Glutamatergic neuron (in vitro differentiated cells): ENCODE measurements at regions not wholly inside any gene's neighbourhood (a gene's known extent, or its start where the extent isn't known, plus 50 kb on each side); places are given as distances from the start of the nearest gene placed in this dataset.

Experiments
- DNase-seq: peaks from one replicate; pipeline ENCODE4 v3.0.0; 2022
- H3K27ac Mint-ChIP-seq: one replicate; pipeline ENCODE4 v1.8.0; 2020; ENCODE audit warnings: mild to moderate bottlenecking, mixed read lengths, inconsistent platforms; ENCODE audit not compliant: unreplicated experiment
- H3K27me3 Mint-ChIP-seq: one replicate; pipeline ENCODE4 v1.8.0; 2020; ENCODE audit warnings: mild to moderate bottlenecking, moderate library complexity, mixed read lengths, inconsistent platforms; ENCODE audit not compliant: unreplicated experiment
- H3K36me3 Mint-ChIP-seq: one replicate; pipeline ENCODE4 v1.8.0; 2020; ENCODE audit warnings: mild to moderate bottlenecking, mixed read lengths, inconsistent platforms; ENCODE audit not compliant: unreplicated experiment
- H3K4me1 Mint-ChIP-seq: one replicate; pipeline ENCODE4 v1.8.0; 2020; ENCODE audit warnings: mild to moderate bottlenecking, low read depth, mixed read lengths, inconsistent platforms; ENCODE audit not compliant: unreplicated experiment
- H3K4me3 Mint-ChIP-seq: one replicate; pipeline ENCODE4 v1.8.0; 2020; ENCODE audit warnings: mild to moderate bottlenecking, mixed read lengths, inconsistent platforms; ENCODE audit not compliant: unreplicated experiment
- H3K9me3 Mint-ChIP-seq: one replicate; pipeline ENCODE4 v1.8.0; 2020; ENCODE audit warnings: mild to moderate bottlenecking, moderate library complexity, mixed read lengths, inconsistent platforms; ENCODE audit not compliant: unreplicated experiment
- CTCF ChIP-seq: fragments of 200-600 bp; sonication (generic); IDR thresholded peaks from one replicate; pipeline ENCODE4 v1.5.0; 2021; ENCODE audit not compliant: partially characterized antibody, unreplicated experiment

GRCh38 chr2:33782395-33783230 lies 183.5 kb upstream of the FAM98A start:
- Mint-ChIP-seq H3K36me3 (no peaks in the 10 kb centered on the region), H3K27me3 (no peaks in the 10 kb centered on the region), H3K4me3 (no peak overlapping the region), H3K9me3 (no peaks in the 10 kb centered on the region), H3K27ac (no peak overlapping the region), H3K4me1 (no peaks in the 10 kb centered on the region)
- TF ChIP-seq CTCF: no peak
- no peak for DNase-seq

GRCh38 chr2:33777786-33778185 lies 178.7 kb upstream of the FAM98A start:
- DNase-seq: no peak
- no peaks in the 10 kb centered on the region for H3K36me3 Mint-ChIP-seq
- no peak overlapping the region for H3K27ac Mint-ChIP-seq
- no peaks in the 10 kb centered on the region for H3K4me1 Mint-ChIP-seq
- H3K27me3 Mint-ChIP-seq: no peaks in the 10 kb centered on the region
- H3K4me3 Mint-ChIP-seq: no peak overlapping the region
- no peak for TF ChIP-seq CTCF
- peaks cover 2% of the 10 kb centered on the region for H3K9me3 Mint-ChIP-seq

- Mint-ChIP-seq H3K27ac (no peak overlapping the region), H3K36me3 (no peaks in the 10 kb centered on the region), H3K4me3 (no peak overlapping the region), H3K4me1 (no peaks in the 10 kb centered on the region), H3K27me3 (no peaks in the 10 kb centered on the region), H3K9me3 (peaks cover 2% of the 10 kb centered on the region)
- no peak for TF ChIP-seq CTCF
- no peak for DNase-seq
These were observed 176.2 kb upstream of the FAM98A start for GRCh38 chr2:33775306-33775705.

- no peak for TF ChIP-seq CTCF
- H3K9me3 Mint-ChIP-seq: no peaks in the 10 kb centered on the region
- H3K27me3 Mint-ChIP-seq: no peaks in the 10 kb centered on the region
- no peaks in the 10 kb centered on the region for H3K36me3 Mint-ChIP-seq
- H3K4me3 Mint-ChIP-seq: no peak overlapping the region
- H3K27ac Mint-ChIP-seq: no peak overlapping the region
- no peak for DNase-seq
- no peaks in the 10 kb centered on the region for H3K4me1 Mint-ChIP-seq
These were observed 170.9 kb upstream of the FAM98A start for GRCh38 chr2:33770023-33770422.

GRCh38 chr2:33766175-33766574 lies 167.1 kb upstream of the FAM98A start:
- H3K4me1 Mint-ChIP-seq: no peaks in the 10 kb centered on the region
- TF ChIP-seq CTCF: no peak
- no peak overlapping the region for H3K27ac Mint-ChIP-seq
- no peaks in the 10 kb centered on the region for H3K27me3 Mint-ChIP-seq
- no peak for DNase-seq
- H3K36me3 Mint-ChIP-seq: no peaks in the 10 kb centered on the region
- no peaks in the 10 kb centered on the region for H3K9me3 Mint-ChIP-seq
- H3K4me3 Mint-ChIP-seq: no peak overlapping the region
